GM23338 (cell line): ENCODE measurements at regions not wholly inside any gene's neighbourhood (a gene's known extent, or its start where the extent isn't known, plus 50 kb on each side); places are given as distances from the start of the nearest gene placed in this dataset.

ENCODE experiments used
- ATAC-seq: fragments of 200-7000 bp; cut with Tn5 transposase; 3 replicates; pipeline ENCODE4 v1.9.1; 2020
- DNase-seq: peaks from one replicate; pipeline ENCODE4 v3.0.0-alpha.2; 2015; ENCODE audit warnings: low spot score
- H2AFZ ChIP-seq: fragments of 200-600 bp; sonication (generic); 2 replicates; pipeline ENCODE4 v1.8.0; 2016; ENCODE audit warnings: antibody characterized with exemption, mild to moderate bottlenecking, moderate library complexity
- H3F3A ChIP-seq: fragments of 200-600 bp; sonication (generic); replicated peaks from 2 replicates; pipeline ENCODE4 v1.8.0; 2017; ENCODE audit warnings: antibody characterized with exemption, mixed run types, low read depth
- H3K27ac ChIP-seq: fragments of 200-600 bp; sonication (generic); 2 replicates; pipeline ENCODE4 v1.6.1; 2016; ENCODE audit warnings: low read depth
- H3K27me3 ChIP-seq: fragments of 200-600 bp; sonication (generic); 2 replicates; pipeline ENCODE4 v1.8.0; 2016; ENCODE audit warnings: mild to moderate bottlenecking, mixed run types, moderate library complexity; ENCODE audit not compliant: insufficient read depth
- H3K36me3 ChIP-seq: fragments of 200-600 bp; sonication (generic); 2 replicates; pipeline ENCODE4 v1.8.0; 2016; ENCODE audit warnings: mild to moderate bottlenecking; ENCODE audit not compliant: insufficient read depth
- H3K4me1 ChIP-seq: fragments of 200-600 bp; sonication (generic); 2 replicates; pipeline ENCODE4 v1.8.0; 2016; ENCODE audit warnings: mild to moderate bottlenecking, moderate library complexity; ENCODE audit not compliant: insufficient read depth
- H3K4me2 ChIP-seq: fragments of 200-600 bp; sonication (generic); 2 replicates; pipeline ENCODE4 v1.7.1; 2017; ENCODE audit warnings: mixed run types
- H3K4me3 ChIP-seq: fragments of 200-600 bp; sonication (generic); 2 replicates; pipeline ENCODE4 v1.6.1; 2016; ENCODE audit warnings: mixed run types
- H3K79me2 ChIP-seq: fragments of 200-600 bp; sonication (generic); replicated peaks from 2 replicates; pipeline ENCODE4 v1.8.0; 2017; ENCODE audit warnings: mild to moderate bottlenecking; ENCODE audit not compliant: insufficient read depth
- H3K9me2 ChIP-seq: fragments of 200-600 bp; sonication (generic); 2 replicates; pipeline ENCODE4 v1.8.0; 2017; ENCODE audit not compliant: insufficient read depth
- H4K20me1 ChIP-seq: fragments of 200-600 bp; sonication (generic); replicated peaks from 2 replicates; pipeline ENCODE4 v1.8.0; 2017; ENCODE audit warnings: mild to moderate bottlenecking; ENCODE audit not compliant: insufficient read depth
- H3K27ac Mint-ChIP-seq: 2 replicates; pipeline ENCODE4 v1.8.0; 2020; ENCODE audit warnings: inconsistent platforms, mild to moderate bottlenecking, moderate library complexity, mixed read lengths
- H3K27me3 Mint-ChIP-seq: 3 replicates; pipeline ENCODE4 v1.8.0; 2022; ENCODE audit warnings: low read depth, mild to moderate bottlenecking, moderate library complexity, mixed read lengths, inconsistent platforms; ENCODE audit not compliant: insufficient read depth, poor library complexity
- H3K36me3 Mint-ChIP-seq: 3 replicates; pipeline ENCODE4 v1.8.0; 2021; ENCODE audit warnings: low read depth, mild to moderate bottlenecking, inconsistent platforms, moderate library complexity, mixed read lengths
- H3K4me1 Mint-ChIP-seq: 3 replicates; pipeline ENCODE4 v1.8.0; 2020; ENCODE audit warnings: mild to moderate bottlenecking, inconsistent platforms, mixed read lengths
- H3K4me3 Mint-ChIP-seq: 3 replicates; pipeline ENCODE4 v1.8.0; 2021; ENCODE audit warnings: moderate library complexity, mild to moderate bottlenecking, inconsistent platforms, mixed read lengths
- H3K9me3 Mint-ChIP-seq: 3 replicates; pipeline ENCODE4 v1.8.0; 2020; ENCODE audit warnings: moderate library complexity, mild to moderate bottlenecking, inconsistent platforms, mixed read lengths
- CREB1 ChIP-seq: fragments of 250-450 bp; sonication (Bioruptor Pico); IDR thresholded peaks from 2 replicates; pipeline ENCODE4 v1.5.0; 2020; ENCODE audit warnings: low read depth, mild to moderate bottlenecking, moderate library complexity
- CTCF ChIP-seq, 2 experiments: fragments of 200-600 bp in 1 of 2; sonication (generic) in 1 of 2; conservative IDR thresholded peaks; 2 replicates each; pipeline versions ENCODE4 v1.5.1 to v1.6.1; 2016 to 2017; ENCODE audit warnings: antibody characterized with exemption in 2 of 2, low read depth in 2 of 2, mild to moderate bottlenecking in 2 of 2, moderate library complexity in 1 of 2
- ETS1 ChIP-seq: IDR thresholded peaks from 2 replicates; pipeline ENCODE4 v1.6.1; 2016; ENCODE audit warnings: antibody characterized with exemption
- EZH2 ChIP-seq: fragments of 200-600 bp; sonication (generic); IDR thresholded peaks from one replicate; pipeline ENCODE4 v1.8.0; 2017; ENCODE audit warnings: antibody characterized with exemption, mild to moderate bottlenecking, low read depth; ENCODE audit not compliant: unreplicated experiment
- EZH2phosphoT487 ChIP-seq: fragments of 200-600 bp; sonication (generic); IDR thresholded peaks from one replicate; pipeline ENCODE4 v1.8.1; 2018; ENCODE audit warnings: antibody characterized with exemption; ENCODE audit not compliant: unreplicated experiment
- REST ChIP-seq: IDR thresholded peaks from one replicate; pipeline ENCODE4 v1.6.1; 2018; ENCODE audit warnings: antibody characterized with exemption; ENCODE audit not compliant: unreplicated experiment
- ZNF114 ChIP-seq: fragments of 250-450 bp; sonication (Bioruptor Pico); IDR thresholded peaks from 2 replicates; pipeline ENCODE4 v1.5.0; 2020; ENCODE audit warnings: mild to moderate bottlenecking, moderate library complexity
- ZNF462 ChIP-seq: fragments of 250-450 bp; sonication (Bioruptor Pico); IDR thresholded peaks from 2 replicates; pipeline ENCODE4 v1.5.0; 2020; ENCODE audit warnings: mild to moderate bottlenecking, moderate library complexity

GRCh38 chr17:53942898-53943297, 120.2 kb downstream of the KIF2B start (continued):
- TF ChIP-seq CTCF (conservative IDR thresholded peaks at IDR 0.05; ENCODE audit: low read depth in 2 of 2) = no peak

- Mint-ChIP-seq H3K36me3 (peaks cover 20% of the 10 kb centered on the region; the same call in 2 of the 3 replicates), H3K9me3 (peaks cover 13% of the 10 kb centered on the region), H3K27me3 (no peaks in the 10 kb centered on the region), H3K4me1 (peaks cover 4% of the 10 kb centered on the region; the same call in 2 of the 3 replicates), H3K27ac (no peak overlapping the region), H3K4me3 (no peak overlapping the region)
- TF ChIP-seq CREB1 (CRISPR knock-in tag) (no peak), ZNF462 (CRISPR knock-in tag) (no peak), REST (no peak), ETS1 (no peak), ZNF114 (no peak), EZH2phosphoT487 (no peak), EZH2 (no peak)
- DNase-seq = no peak
- Histone ChIP-seq H3K36me3 (no peaks in the 10 kb centered on the region), H4K20me1 (no peaks in the 10 kb centered on the region), H2AFZ (no peak overlapping the region), H3K4me3 (no peak overlapping the region), H3K9me2 (no peaks in the 10 kb centered on the region), H3K27me3 (no peaks in the 10 kb centered on the region), H3F3A (no peaks in the 10 kb centered on the region), H3K27ac (no peak overlapping the region), H3K79me2 (no peaks in the 10 kb centered on the region), H3K4me1 (peaks cover 7% of the 10 kb centered on the region), H3K4me2 (no peak overlapping the region)
- no peak for ATAC-seq
These were observed 125.6 kb downstream of the KIF2B start for GRCh38 chr17:53948323-53948722.
